Keratinocyte (primary cell): ENCODE measurements at regions not wholly inside any gene's neighbourhood (a gene's known extent, or its start where the extent isn't known, plus 50 kb on each side); places are given as distances from the start of the nearest gene placed in this dataset.

Experiments
- EZH2 ChIP-seq: IDR thresholded peaks from one replicate; pipeline ENCODE4 v1.6.1; 2012; ENCODE audit warnings: inconsistent platforms, mild to moderate bottlenecking, low read length, moderate library complexity
- TF ChIP-seq, protein P1 (sequence below), 3 experiments: IDR thresholded peaks in 1 of 3; conservative IDR thresholded peaks in 1 of 3; optimal IDR thresholded peaks in 1 of 3; 2 replicates in 2 of 3; 3 replicates in 1 of 3; pipeline versions ENCODE3 to v1.5.1; 2011; ENCODE audit warnings: low read length in 3 of 3, mild to moderate bottlenecking in 3 of 3, moderate library complexity in 2 of 3, control low read depth in 1 of 3, inconsistent platforms in 1 of 3; ENCODE audit not compliant: insufficient read depth in 2 of 3; ENCODE audit errors: extremely low read depth in 1 of 3

DNA sequence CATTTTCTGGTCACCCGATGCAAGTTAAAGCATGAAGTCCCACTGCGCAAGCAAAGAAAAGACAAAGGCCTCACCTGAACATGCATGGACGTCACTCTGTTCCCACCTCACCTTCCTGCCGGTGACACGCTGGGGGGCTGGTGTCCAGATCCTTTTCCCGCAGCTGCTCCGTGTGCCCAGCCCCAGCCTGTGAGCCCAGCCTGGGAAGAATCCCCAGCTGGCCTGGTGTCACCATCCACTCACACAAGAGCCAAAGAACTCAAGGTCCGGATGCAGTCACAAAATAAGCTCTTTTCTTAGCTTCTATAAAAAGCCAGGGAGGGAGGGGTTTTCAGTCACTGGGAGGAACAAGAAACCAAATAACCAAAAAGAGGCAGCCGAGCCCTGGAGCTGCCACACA is 249.9 kb downstream of the COL4A1 start:
- TF ChIP-seq, protein P1, sequence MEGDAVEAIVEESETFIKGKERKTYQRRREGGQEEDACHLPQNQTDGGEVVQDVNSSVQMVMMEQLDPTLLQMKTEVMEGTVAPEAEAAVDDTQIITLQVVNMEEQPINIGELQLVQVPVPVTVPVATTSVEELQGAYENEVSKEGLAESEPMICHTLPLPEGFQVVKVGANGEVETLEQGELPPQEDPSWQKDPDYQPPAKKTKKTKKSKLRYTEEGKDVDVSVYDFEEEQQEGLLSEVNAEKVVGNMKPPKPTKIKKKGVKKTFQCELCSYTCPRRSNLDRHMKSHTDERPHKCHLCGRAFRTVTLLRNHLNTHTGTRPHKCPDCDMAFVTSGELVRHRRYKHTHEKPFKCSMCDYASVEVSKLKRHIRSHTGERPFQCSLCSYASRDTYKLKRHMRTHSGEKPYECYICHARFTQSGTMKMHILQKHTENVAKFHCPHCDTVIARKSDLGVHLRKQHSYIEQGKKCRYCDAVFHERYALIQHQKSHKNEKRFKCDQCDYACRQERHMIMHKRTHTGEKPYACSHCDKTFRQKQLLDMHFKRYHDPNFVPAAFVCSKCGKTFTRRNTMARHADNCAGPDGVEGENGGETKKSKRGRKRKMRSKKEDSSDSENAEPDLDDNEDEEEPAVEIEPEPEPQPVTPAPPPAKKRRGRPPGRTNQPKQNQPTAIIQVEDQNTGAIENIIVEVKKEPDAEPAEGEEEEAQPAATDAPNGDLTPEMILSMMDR (optimal IDR thresholded peaks at IDR 0.05 in 1 of 3, IDR thresholded peaks at IDR 0.05 in 1 of 3, conservative IDR thresholded peaks at IDR 0.05 in 1 of 3; ENCODE audit: extremely low read depth in 1 of 3, insufficient read depth in 2 of 3, low read length in 3 of 3), result no peak
- no peak for TF ChIP-seq EZH2
